GM23248 (cell line): ENCODE measurements at regions not wholly inside any gene's neighbourhood (a gene's known extent, or its start where the extent isn't known, plus 50 kb on each side); places are given as distances from the start of the nearest gene placed in this dataset.
A peak's percentile ranks its signal among the peaks of the same experiment; 100 is the strongest.
"Not testable (repeated sequence)": the region's sequence is repeated elsewhere in the genome, so short reads cannot be mapped to it uniquely, and the experiment has no call there.

ENCODE experiments used
- DNase-seq: peaks from one replicate; pipeline ENCODE4 v3.0.0-alpha.2; 2015
- H2AFZ ChIP-seq: fragments of 200-600 bp; sonication (generic); 2 replicates; pipeline ENCODE4 v1.6.1; 2016; ENCODE audit warnings: antibody characterized with exemption
- H3F3A ChIP-seq: fragments of 200-600 bp; sonication (generic); 2 replicates; pipeline ENCODE4 v1.6.1; 2016; ENCODE audit warnings: mild to moderate bottlenecking, antibody characterized with exemption, mixed run types; ENCODE audit not compliant: insufficient read depth
- H3K27ac ChIP-seq: fragments of 200-600 bp; sonication (generic); 2 replicates; pipeline ENCODE4 v1.5.1; 2016; ENCODE audit warnings: mild to moderate bottlenecking
- H3K27me3 ChIP-seq: fragments of 200-600 bp; sonication (generic); replicated peaks from 2 replicates; pipeline ENCODE4 v1.6.1; 2016; ENCODE audit warnings: mild to moderate bottlenecking; ENCODE audit not compliant: insufficient read depth
- H3K36me3 ChIP-seq: fragments of 200-600 bp; sonication (generic); 2 replicates; pipeline ENCODE4 v1.6.1; 2016; ENCODE audit warnings: low read depth, mild to moderate bottlenecking
- H3K4me1 ChIP-seq: fragments of 200-600 bp; sonication (generic); 2 replicates; pipeline ENCODE4 v1.6.1; 2016; ENCODE audit warnings: mild to moderate bottlenecking; ENCODE audit not compliant: insufficient read depth
- H3K4me2 ChIP-seq: fragments of 200-600 bp; sonication (generic); one replicate; pipeline ENCODE4 v1.6.1; 2016; ENCODE audit warnings: mild to moderate bottlenecking; ENCODE audit not compliant: unreplicated experiment
- H3K4me3 ChIP-seq: fragments of 200-600 bp; sonication (generic); 2 replicates; pipeline ENCODE4 v1.5.1; 2016; ENCODE audit warnings: mild to moderate bottlenecking
- H3K79me2 ChIP-seq: fragments of 200-600 bp; sonication (generic); 2 replicates; pipeline ENCODE4 v1.6.1; 2016; ENCODE audit warnings: mild to moderate bottlenecking; ENCODE audit not compliant: insufficient read depth
- H3K9ac ChIP-seq: fragments of 200-600 bp; sonication (generic); 2 replicates; pipeline ENCODE4 v1.6.1; 2016; ENCODE audit warnings: mild to moderate bottlenecking
- H3K9me2 ChIP-seq: fragments of 200-600 bp; sonication (generic); 2 replicates; pipeline ENCODE4 v1.6.1; 2016; ENCODE audit warnings: mixed run types, mild to moderate bottlenecking, moderate library complexity; ENCODE audit not compliant: insufficient read depth
- H3K9me3 ChIP-seq: fragments of 200-600 bp; sonication (generic); one replicate; pipeline ENCODE4 v1.6.1; 2017; ENCODE audit warnings: low read depth
- H4K20me1 ChIP-seq: fragments of 200-600 bp; sonication (generic); 2 replicates; pipeline ENCODE4 v1.6.0; 2016; ENCODE audit not compliant: insufficient read depth
- EZH2 ChIP-seq: fragments of 200-600 bp; sonication (generic); IDR thresholded peaks from 2 replicates; pipeline ENCODE4 v1.6.1; 2018; ENCODE audit warnings: antibody characterized with exemption, mild to moderate bottlenecking; ENCODE audit not compliant: insufficient read depth, poor library complexity, severe bottlenecking
- EZH2phosphoT487 ChIP-seq: fragments of 200-600 bp; sonication (generic); IDR thresholded peaks from 2 replicates; pipeline ENCODE4 v1.6.1; 2018; ENCODE audit warnings: antibody characterized with exemption, moderate library complexity, mild to moderate bottlenecking, low read depth; ENCODE audit not compliant: insufficient read depth
- WGBS, 2 experiments: methylation state at CpG; one replicate each; pipeline ENCODE4 v1.1.6; 2015 to 2017; ENCODE audit warnings: low lambda C conversion rate in 2 of 2, low coverage in 1 of 2; ENCODE audit errors: missing lambda C conversion rate in 2 of 2; 5-methylcytosine and 5-hydroxymethylcytosine counted together
- in situ Hi-C: fragments of 300-500 bp; cut with MboI; formaldehyde crosslinking; loops from 2 replicates; pipeline ENCODE4 v1.15.0; 2020

DNA sequence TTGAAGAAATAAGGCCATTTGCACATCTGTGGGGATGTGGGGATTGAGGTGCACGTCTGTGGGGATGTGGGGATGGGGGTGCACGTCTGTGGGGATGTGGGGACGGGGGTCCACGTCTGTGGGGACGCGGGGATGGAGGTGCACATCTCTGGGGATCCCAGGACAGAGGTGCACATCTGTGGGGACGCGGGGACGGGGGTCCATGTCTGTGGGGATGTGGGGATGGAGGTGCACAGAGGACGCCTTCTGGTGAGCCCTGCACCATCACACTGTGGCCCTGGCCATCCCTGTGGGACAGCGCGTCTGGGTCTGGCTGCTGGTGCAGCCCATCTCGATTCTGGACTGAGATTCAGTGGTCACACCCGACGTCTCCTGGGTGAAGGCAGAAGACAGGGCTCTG, 161.4 kb downstream of the LAT start:
- in situ Hi-C loops, result no loop called here
- no peaks in the 10 kb centered on the region for H3K27me3 ChIP-seq
- no peaks in the 10 kb centered on the region for H4K20me1 ChIP-seq
- H3K4me2 ChIP-seq, result no peak overlapping the region
- 0 out of 2 replicates have a peak, but pooled peaks cover 4% of the 10 kb centered on the region for H3K4me1 ChIP-seq
- no peaks in the 10 kb centered on the region for H3K36me3 ChIP-seq
- H3K9me2 ChIP-seq, result no peaks in the 10 kb centered on the region
- H3K9me3 ChIP-seq, result no peaks in the 10 kb centered on the region
- H3K79me2 ChIP-seq, result no peaks in the 10 kb centered on the region
- TF ChIP-seq EZH2phosphoT487 (no peak), EZH2 (no peak)
- H3F3A ChIP-seq, result no peaks in the 10 kb centered on the region
- H3K4me3 ChIP-seq, result no peak overlapping the region
- H2AFZ ChIP-seq, result no peak overlapping the region
- no peak overlapping the region for H3K27ac ChIP-seq
- WGBS, 2 experiments, result 64 to 73% methylated on average over 3 to 15 of the region's 15 CpGs
- H3K9ac ChIP-seq, result no peak overlapping the region
- no peak for DNase-seq

DNA sequence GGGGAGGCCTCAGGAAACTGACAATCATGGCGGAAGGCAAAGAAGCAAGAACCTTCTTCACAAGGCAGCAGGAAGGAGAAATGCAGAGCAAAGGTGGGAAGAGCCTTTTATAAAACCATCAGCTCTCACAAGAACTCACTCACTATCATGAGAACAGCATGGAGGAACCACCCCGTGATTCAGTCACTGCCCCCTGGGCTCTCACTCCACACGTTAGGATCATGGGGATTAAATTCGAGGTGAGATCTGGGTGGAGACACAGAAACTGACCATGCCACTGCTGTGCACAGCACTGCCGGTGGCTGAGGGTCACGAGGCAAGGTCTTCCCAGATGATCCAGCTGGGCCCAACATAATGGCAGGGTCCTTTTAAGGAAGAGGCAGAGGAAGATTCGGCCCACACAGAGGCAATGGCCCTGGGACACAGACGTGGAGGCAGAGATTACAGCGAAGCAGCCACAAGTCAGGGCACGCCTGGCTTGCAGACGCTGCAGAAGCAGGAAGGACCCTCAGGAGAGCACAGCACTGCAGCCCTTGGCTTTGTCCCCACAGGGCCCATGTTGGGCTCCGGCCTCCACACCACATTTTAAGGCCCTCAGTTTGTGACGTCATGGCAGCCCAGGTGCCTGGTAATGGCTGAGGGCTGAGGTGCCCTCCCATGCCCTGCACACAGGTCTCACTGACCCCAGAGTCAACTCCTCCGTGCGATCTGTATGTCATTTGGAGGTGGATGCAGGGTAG, 160.8 kb downstream of the LAT start:
- DNase-seq, H3K9ac ChIP-seq, in situ Hi-C loops, H3K4me1 ChIP-seq, H3K27me3 ChIP-seq, H3K36me3 ChIP-seq, H3K4me3 ChIP-seq, H3K79me2 ChIP-seq, H3K4me2 ChIP-seq, H3F3A ChIP-seq, H3K27ac ChIP-seq, H2AFZ ChIP-seq, H3K9me3 ChIP-seq, H4K20me1 ChIP-seq, H3K9me2 ChIP-seq: not testable (repeated sequence)
- WGBS, 2 experiments, result 86 to 89% methylated on average over 15 of the region's 15 CpGs

- H3K9me2 ChIP-seq, H3K9ac ChIP-seq, in situ Hi-C loops, H3K27me3 ChIP-seq, H3K27ac ChIP-seq, DNase-seq, H3F3A ChIP-seq, H3K36me3 ChIP-seq, H3K9me3 ChIP-seq, H3K4me3 ChIP-seq, H3K4me2 ChIP-seq, H3K4me1 ChIP-seq, H4K20me1 ChIP-seq, H3K79me2 ChIP-seq, H2AFZ ChIP-seq: not testable (repeated sequence)
- WGBS, 2 experiments, result 98% methylated on average over 5 to 12 of the region's 12 CpGs
Observed at GRCh38 chr16:29145086-29145485, 160.2 kb downstream of the LAT start.

DNA sequence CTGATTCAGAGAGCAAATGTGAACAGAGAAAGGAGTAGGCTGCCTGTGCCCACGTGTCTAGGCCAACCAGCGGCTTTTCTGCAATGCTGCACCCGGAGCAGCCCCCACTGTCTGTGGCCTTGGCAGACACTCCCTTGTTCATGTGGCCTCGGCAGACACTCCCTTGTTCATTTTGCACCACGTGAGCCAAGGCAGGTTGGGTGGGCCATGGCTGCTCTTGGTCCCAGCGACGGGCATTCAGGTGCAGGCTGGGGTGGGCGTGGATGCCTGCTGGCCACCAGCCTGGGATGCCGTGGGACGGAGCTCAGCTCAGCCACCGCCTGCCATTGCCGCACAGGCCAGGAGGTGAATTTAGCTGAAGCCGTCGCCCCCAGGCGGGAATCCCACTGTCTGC, 159.8 kb downstream of the LAT start:
- H4K20me1 ChIP-seq, H3F3A ChIP-seq, H3K27me3 ChIP-seq, H3K9me2 ChIP-seq, in situ Hi-C loops, DNase-seq, H3K4me2 ChIP-seq, H3K9ac ChIP-seq, H3K4me1 ChIP-seq, H2AFZ ChIP-seq, H3K36me3 ChIP-seq, H3K9me3 ChIP-seq, H3K27ac ChIP-seq, H3K4me3 ChIP-seq, H3K79me2 ChIP-seq: not testable (repeated sequence)
- 48 to 57% methylated on average over 15 of the region's 15 CpGs for WGBS, 2 experiments

DNA sequence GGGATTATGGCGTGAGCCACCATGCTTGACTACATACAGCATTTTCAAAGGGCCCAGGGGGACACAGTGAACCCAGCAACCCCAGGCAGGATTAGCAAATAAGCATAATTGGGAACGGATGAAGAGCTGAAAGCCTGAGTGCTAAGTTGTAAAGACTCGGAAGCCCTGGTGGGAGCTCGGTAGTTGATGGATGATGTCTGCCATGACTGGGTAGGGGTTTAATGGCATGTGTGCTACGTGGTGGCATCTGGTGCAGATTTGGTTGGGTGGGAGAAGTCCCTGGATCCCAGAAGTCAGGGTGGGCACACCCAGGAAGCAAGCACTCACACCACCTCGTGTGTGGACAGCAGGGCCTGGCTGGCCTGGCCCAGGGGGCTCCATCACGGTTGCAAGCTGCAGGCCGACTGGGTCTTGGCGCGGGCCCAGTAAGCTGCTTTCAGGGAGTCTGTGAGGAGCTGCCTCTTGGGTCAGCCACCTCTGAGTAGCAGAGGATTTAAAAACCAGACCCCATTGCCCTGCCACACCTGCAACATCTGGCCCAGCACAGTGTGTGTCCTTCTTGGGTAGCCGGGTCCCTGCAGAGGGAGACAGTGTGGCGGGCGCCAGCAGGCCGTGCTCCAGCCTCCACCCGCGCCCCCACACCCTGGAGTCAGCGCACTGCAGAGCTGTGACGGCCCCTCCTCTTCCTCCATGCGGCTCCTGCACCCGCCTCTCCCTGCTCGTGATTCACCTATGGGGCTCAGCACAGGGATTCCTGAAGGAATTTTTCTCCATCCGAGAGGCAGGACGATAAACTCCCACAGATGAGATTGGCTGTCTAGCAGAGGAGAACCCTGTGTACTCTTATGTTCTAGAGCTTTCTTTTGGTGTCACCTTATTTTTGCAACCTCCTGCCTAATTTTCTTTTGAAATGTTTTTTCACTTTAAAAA, 159.2 kb downstream of the LAT start:
- H3K9me3 ChIP-seq, H3K27ac ChIP-seq, H3K4me1 ChIP-seq, H3K4me2 ChIP-seq, H3K36me3 ChIP-seq, H3F3A ChIP-seq, H3K9ac ChIP-seq, H3K9me2 ChIP-seq, H4K20me1 ChIP-seq, H3K4me3 ChIP-seq, H2AFZ ChIP-seq, H3K79me2 ChIP-seq, in situ Hi-C loops: not testable (repeated sequence)
- 39 to 44% methylated on average over 19 to 20 of the region's 23 CpGs for WGBS, 2 experiments
- H3K27me3 ChIP-seq, result peaks cover 15% of the 10 kb centered on the region
- DNase-seq, result peak; percentile 52

- H3K4me3 ChIP-seq, H3K79me2 ChIP-seq, in situ Hi-C loops, H3K9me2 ChIP-seq, H3K9me3 ChIP-seq, DNase-seq, H4K20me1 ChIP-seq, H3K4me1 ChIP-seq, H3K36me3 ChIP-seq, H3K27ac ChIP-seq, H2AFZ ChIP-seq, H3F3A ChIP-seq, H3K4me2 ChIP-seq, H3K9ac ChIP-seq: not testable (repeated sequence)
- H3K27me3 ChIP-seq, result peaks cover 19% of the 10 kb centered on the region
- 71 to 74% methylated on average over 14 of the region's 14 CpGs for WGBS, 2 experiments
Observed at GRCh38 chr16:29142506-29142905, 157.7 kb downstream of the LAT start.
